ENCODE measurements at regions not wholly inside any gene's neighbourhood (a gene's known extent, or its start where the extent isn't known, plus 50 kb on each side); places are given as distances from the start of the nearest gene placed in this dataset.
"Not testable (repeated sequence)": the region's sequence is repeated elsewhere in the genome, so short reads cannot be mapped to it uniquely, and the experiment has no call there.

- H3K27ac ChIP-seq = no peak overlapping the region
- no peak for DNase-seq (ENCODE audit: low read depth in 1 of 2, low spot score in 2 of 2)
- no peaks in the 10 kb centered on the region for H3K36me3 ChIP-seq
- H3K27me3 ChIP-seq (replicated peaks) = no peaks in the 10 kb centered on the region
- no peaks in the 10 kb centered on the region for H3K9me3 ChIP-seq (replicated peaks)
- no peak overlapping the region for H3K4me3 ChIP-seq
- H3K4me1 ChIP-seq (replicated peaks) = no peaks in the 10 kb centered on the region
These were observed 324.1 kb upstream of the GOT2 start for GRCh38 chr16:59058250-59058649.

DNA sequence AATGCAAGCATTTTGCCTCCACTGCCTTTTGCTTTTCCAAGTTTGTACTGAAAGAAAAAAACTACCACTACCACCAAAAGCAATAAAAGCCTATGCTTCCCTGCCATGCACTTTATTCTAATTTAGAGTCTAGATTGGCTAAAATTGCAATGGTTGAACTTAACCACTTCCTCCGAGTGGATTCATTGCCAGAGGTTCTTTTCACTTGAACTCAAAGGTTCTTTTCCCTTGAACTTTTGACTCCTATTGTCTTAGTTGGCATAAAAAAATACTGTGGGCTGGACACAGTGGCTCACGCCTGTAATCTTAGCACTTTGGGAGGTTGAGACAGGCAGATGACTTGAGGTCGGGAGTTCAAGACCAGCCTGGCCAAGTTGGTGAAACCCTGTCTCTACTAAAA lies 319.8 kb upstream of the GOT2 start:
- Histone ChIP-seq H3K9me3 (replicated peaks) (peaks cover 3% of the 10 kb centered on the region; the same call in 1 of the 2 replicates), H3K4me1 (replicated peaks) (no peaks in the 10 kb centered on the region), H3K27me3 (replicated peaks) (no peaks in the 10 kb centered on the region), H3K4me3 (no peak overlapping the region), H3K27ac (no peak overlapping the region), H3K36me3 (no peaks in the 10 kb centered on the region)
- DNase-seq (ENCODE audit: low read depth in 1 of 2, low spot score in 2 of 2) = no peak

GRCh38 chr16:59052231-59052630 lies 318.1 kb upstream of the GOT2 start:
- Histone ChIP-seq H3K27ac (no peak overlapping the region), H3K4me3 (no peak overlapping the region), H3K36me3 (no peaks in the 10 kb centered on the region), H3K27me3 (replicated peaks) (no peaks in the 10 kb centered on the region), H3K9me3 (replicated peaks) (peaks cover 3% of the 10 kb centered on the region; the same call in 1 of the 2 replicates), H3K4me1 (replicated peaks) (no peaks in the 10 kb centered on the region)
- no peak for DNase-seq (ENCODE audit: low read depth in 1 of 2, low spot score in 2 of 2)

- H3K9me3 ChIP-seq (replicated peaks) = peaks cover 3% of the 10 kb centered on the region; the same call in 1 of the 2 replicates
- DNase-seq (ENCODE audit: low read depth in 1 of 2, low spot score in 2 of 2) = no peak
- H3K27ac ChIP-seq = no peak overlapping the region
These were observed 314.8 kb upstream of the GOT2 start for GRCh38 chr16:59048876-59049275.

GRCh38 chr16:59047114-59047513 lies 313.0 kb upstream of the GOT2 start:
- no peak overlapping the region for H3K4me3 ChIP-seq
- H3K27me3 ChIP-seq (replicated peaks) = no peaks in the 10 kb centered on the region
- no peak for DNase-seq (ENCODE audit: low read depth in 1 of 2, low spot score in 2 of 2)
- no peak overlapping the region for H3K27ac ChIP-seq
- no peaks in the 10 kb centered on the region for H3K4me1 ChIP-seq (replicated peaks)
- H3K9me3 ChIP-seq (replicated peaks) = peaks cover 3% of the 10 kb centered on the region; the same call in 1 of the 2 replicates
- H3K36me3 ChIP-seq = no peaks in the 10 kb centered on the region

More at GRCh38 chr16:59048876-59049275, 314.8 kb upstream of the GOT2 start:
- no peaks in the 10 kb centered on the region for H3K36me3 ChIP-seq
- H3K27me3 ChIP-seq (replicated peaks) = no peaks in the 10 kb centered on the region
- H3K4me1 ChIP-seq (replicated peaks) = no peaks in the 10 kb centered on the region
- H3K4me3 ChIP-seq = no peak overlapping the region

- no peaks in the 10 kb centered on the region for H3K27me3 ChIP-seq (replicated peaks)
- peaks cover 3% of the 10 kb centered on the region; the same call in 1 of the 2 replicates for H3K9me3 ChIP-seq (replicated peaks)
- no peaks in the 10 kb centered on the region for H3K36me3 ChIP-seq
- no peak for DNase-seq (ENCODE audit: low read depth in 1 of 2, low spot score in 2 of 2)
- H3K4me1 ChIP-seq (replicated peaks) = no peaks in the 10 kb centered on the region
- H3K27ac ChIP-seq = no peak overlapping the region
- no peak overlapping the region for H3K4me3 ChIP-seq
These were observed 312.2 kb upstream of the GOT2 start for GRCh38 chr16:59046335-59046734.

DNA sequence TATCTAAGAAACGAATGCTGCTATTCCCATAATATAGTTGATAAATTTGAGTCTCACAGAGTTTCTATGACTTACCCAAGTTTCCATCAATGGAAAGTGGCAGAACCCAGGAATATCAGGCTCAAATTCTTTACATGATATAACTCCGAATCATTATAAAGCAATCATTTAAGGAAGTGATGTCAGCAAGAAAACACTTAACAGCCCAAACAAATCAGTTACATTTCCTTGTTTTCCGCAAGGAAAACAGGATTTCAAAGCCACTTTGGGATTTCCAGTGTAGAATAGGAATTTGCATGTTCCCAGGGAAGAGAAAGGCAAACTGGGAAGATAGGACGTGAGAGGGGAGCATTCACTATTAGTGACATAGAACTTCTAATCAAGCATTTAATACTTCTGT lies 311.4 kb upstream of the GOT2 start:
- H3K9me3 ChIP-seq (replicated peaks) = no peaks in the 10 kb centered on the region
- H3K27ac ChIP-seq = no peak overlapping the region
- H3K36me3 ChIP-seq = no peaks in the 10 kb centered on the region
- no peaks in the 10 kb centered on the region for H3K27me3 ChIP-seq (replicated peaks)
- no peak for DNase-seq (ENCODE audit: low read depth in 1 of 2, low spot score in 2 of 2)
- no peaks in the 10 kb centered on the region for H3K4me1 ChIP-seq (replicated peaks)
- H3K4me3 ChIP-seq = no peak overlapping the region

- H3K4me1 ChIP-seq (replicated peaks) = no peaks in the 10 kb centered on the region
- no peak overlapping the region for H3K4me3 ChIP-seq
- H3K27ac ChIP-seq = no peak overlapping the region
- no peaks in the 10 kb centered on the region for H3K27me3 ChIP-seq (replicated peaks)
- H3K36me3 ChIP-seq = no peaks in the 10 kb centered on the region
- no peaks in the 10 kb centered on the region for H3K9me3 ChIP-seq (replicated peaks)
- DNase-seq (ENCODE audit: low read depth in 1 of 2, low spot score in 2 of 2) = no peak
These were observed 310.5 kb upstream of the GOT2 start for GRCh38 chr16:59044616-59045015.

- no peak for DNase-seq (ENCODE audit: low read depth in 1 of 2, low spot score in 2 of 2)
- Histone ChIP-seq H3K4me1 (replicated peaks) (no peaks in the 10 kb centered on the region), H3K4me3 (no peak overlapping the region), H3K27ac (no peak overlapping the region), H3K27me3 (replicated peaks) (no peaks in the 10 kb centered on the region), H3K36me3 (no peaks in the 10 kb centered on the region), H3K9me3 (replicated peaks) (no peaks in the 10 kb centered on the region)
These were observed 308.2 kb upstream of the GOT2 start for GRCh38 chr16:59042301-59042700.

GRCh38 chr16:59039066-59039720 lies 305.1 kb upstream of the GOT2 start:
- no peaks in the 10 kb centered on the region for H3K36me3 ChIP-seq
- H3K9me3 ChIP-seq (replicated peaks) = no peaks in the 10 kb centered on the region
- H3K4me3 ChIP-seq = no peak overlapping the region
- H3K27me3 ChIP-seq (replicated peaks) = no peaks in the 10 kb centered on the region
- no peak overlapping the region for H3K27ac ChIP-seq
- no peak for DNase-seq (ENCODE audit: low read depth in 1 of 2, low spot score in 2 of 2)
- H3K4me1 ChIP-seq (replicated peaks) = no peaks in the 10 kb centered on the region

GRCh38 chr16:59030923-59031485 lies 296.9 kb upstream of the GOT2 start:
- DNase-seq (ENCODE audit: low read depth in 1 of 2, low spot score in 2 of 2) = no peak

GRCh38 chr16:59021751-59022150 lies 287.6 kb upstream of the GOT2 start:
- H3K27ac ChIP-seq = no peak overlapping the region
- no peaks in the 10 kb centered on the region for H3K4me1 ChIP-seq (replicated peaks)
- H3K27me3 ChIP-seq (replicated peaks) = no peaks in the 10 kb centered on the region
- H3K36me3 ChIP-seq = no peaks in the 10 kb centered on the region
- no peak overlapping the region for H3K4me3 ChIP-seq
- DNase-seq (ENCODE audit: low read depth in 1 of 2, low spot score in 2 of 2) = no peak
- no peaks in the 10 kb centered on the region; the same call in 1 of the 2 replicates for H3K9me3 ChIP-seq (replicated peaks)

More at GRCh38 chr16:59030923-59031485, 296.9 kb upstream of the GOT2 start:
- Histone ChIP-seq H3K27ac (no peak overlapping the region), H3K4me3 (no peak overlapping the region), H3K36me3 (no peaks in the 10 kb centered on the region), H3K9me3 (replicated peaks) (no peaks in the 10 kb centered on the region), H3K4me1 (replicated peaks) (no peaks in the 10 kb centered on the region), H3K27me3 (replicated peaks) (no peaks in the 10 kb centered on the region)

- Histone ChIP-seq H3K36me3 (no peaks in the 10 kb centered on the region), H3K27ac (no peak overlapping the region), H3K4me3 (no peak overlapping the region), H3K4me1 (replicated peaks) (no peaks in the 10 kb centered on the region), H3K27me3 (replicated peaks) (no peaks in the 10 kb centered on the region), H3K9me3 (replicated peaks) (no peaks in the 10 kb centered on the region)
- DNase-seq (ENCODE audit: low read depth in 1 of 2, low spot score in 2 of 2) = no peak
These were observed 279.8 kb upstream of the GOT2 start for GRCh38 chr16:59013930-59014329.

DNA sequence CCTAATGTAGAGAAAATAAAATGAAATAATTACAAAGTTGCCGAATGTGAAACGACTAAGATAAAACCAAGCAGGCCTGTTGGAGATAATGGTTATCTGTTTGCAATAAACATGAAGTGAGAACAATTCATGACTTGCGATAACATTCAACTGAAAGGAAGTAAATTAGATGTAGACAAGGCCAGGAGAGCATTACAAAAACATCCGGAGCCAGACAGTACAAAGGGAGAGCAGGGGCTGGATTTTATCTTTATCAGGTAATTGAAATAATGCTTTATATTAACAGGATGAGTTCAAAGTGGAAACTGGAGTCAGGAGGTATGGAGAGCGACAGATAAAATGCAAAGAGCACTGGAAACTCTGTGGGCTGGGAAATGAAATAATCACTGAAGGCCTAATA lies 265.6 kb upstream of the GOT2 start:
- no peaks in the 10 kb centered on the region for H3K27me3 ChIP-seq (replicated peaks)
- no peaks in the 10 kb centered on the region for H3K36me3 ChIP-seq
- no peak overlapping the region for H3K27ac ChIP-seq
- no peaks in the 10 kb centered on the region for H3K4me1 ChIP-seq (replicated peaks)
- H3K4me3 ChIP-seq = no peak overlapping the region
- no peaks in the 10 kb centered on the region for H3K9me3 ChIP-seq (replicated peaks)
- no peak for DNase-seq (ENCODE audit: low read depth in 1 of 2, low spot score in 2 of 2)

GRCh38 chr16:58992755-58993154 lies 258.6 kb upstream of the GOT2 start:
- not testable (repeated sequence) for DNase-seq (ENCODE audit: low read depth in 1 of 2, low spot score in 2 of 2); H3K36me3 ChIP-seq; H3K4me3 ChIP-seq; H3K27me3 ChIP-seq (replicated peaks); H3K4me1 ChIP-seq (replicated peaks); H3K9me3 ChIP-seq (replicated peaks); H3K27ac ChIP-seq

Data from SJSA1 (cell line).